ENCODE measurements at regions not wholly inside any gene's neighbourhood (a gene's known extent, or its start where the extent isn't known, plus 50 kb on each side); places are given as distances from the start of the nearest gene placed in this dataset.

- no peak for DNase-seq
Observed at GRCh38 chr1:68551459-68551858, 54.6 kb upstream of the DEPDC1 start.

GRCh38 chr1:68558321-68559026 lies 61.6 kb upstream of the DEPDC1 start:
- no peak for DNase-seq

DNA sequence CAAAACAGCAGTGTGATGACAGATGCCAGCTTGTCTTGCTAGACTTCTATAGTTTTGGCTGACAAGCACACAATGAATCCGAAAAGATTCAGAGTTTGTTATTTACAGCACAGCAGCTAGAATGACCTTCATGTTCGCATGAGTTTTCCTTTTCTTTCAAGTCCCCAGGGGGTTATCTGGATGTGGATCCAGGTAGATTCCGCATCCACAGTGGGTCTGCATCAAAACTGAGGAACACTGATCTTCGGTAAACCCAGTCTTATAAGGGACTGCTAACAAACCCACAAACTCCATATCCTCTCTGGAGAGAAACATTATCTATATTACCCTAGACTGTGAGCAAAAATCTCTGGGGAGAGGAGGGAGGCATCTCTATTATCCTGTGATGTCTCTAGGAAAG lies 69.0 kb upstream of the DEPDC1 start:
- DNase-seq, result no peak

DNA sequence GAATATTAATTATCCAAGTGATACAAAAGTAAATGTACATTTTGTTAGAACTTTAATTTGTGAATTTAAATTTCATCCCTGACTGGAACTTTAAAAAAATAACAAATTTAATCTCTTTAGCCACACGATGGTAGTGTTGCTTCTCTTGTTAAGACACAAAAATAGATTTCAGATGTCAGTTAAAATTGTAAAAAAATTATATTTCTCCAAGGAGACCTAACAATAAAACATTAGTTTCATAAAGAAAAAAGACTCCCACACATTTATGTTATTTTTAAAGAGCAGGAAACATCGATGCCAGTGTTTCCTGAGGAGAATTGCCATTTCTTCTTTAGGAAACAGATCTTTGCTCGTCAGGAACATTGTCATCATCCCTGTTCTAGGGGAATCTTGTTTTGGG lies 74.0 kb upstream of the DEPDC1 start:
- no peak for DNase-seq

DNA sequence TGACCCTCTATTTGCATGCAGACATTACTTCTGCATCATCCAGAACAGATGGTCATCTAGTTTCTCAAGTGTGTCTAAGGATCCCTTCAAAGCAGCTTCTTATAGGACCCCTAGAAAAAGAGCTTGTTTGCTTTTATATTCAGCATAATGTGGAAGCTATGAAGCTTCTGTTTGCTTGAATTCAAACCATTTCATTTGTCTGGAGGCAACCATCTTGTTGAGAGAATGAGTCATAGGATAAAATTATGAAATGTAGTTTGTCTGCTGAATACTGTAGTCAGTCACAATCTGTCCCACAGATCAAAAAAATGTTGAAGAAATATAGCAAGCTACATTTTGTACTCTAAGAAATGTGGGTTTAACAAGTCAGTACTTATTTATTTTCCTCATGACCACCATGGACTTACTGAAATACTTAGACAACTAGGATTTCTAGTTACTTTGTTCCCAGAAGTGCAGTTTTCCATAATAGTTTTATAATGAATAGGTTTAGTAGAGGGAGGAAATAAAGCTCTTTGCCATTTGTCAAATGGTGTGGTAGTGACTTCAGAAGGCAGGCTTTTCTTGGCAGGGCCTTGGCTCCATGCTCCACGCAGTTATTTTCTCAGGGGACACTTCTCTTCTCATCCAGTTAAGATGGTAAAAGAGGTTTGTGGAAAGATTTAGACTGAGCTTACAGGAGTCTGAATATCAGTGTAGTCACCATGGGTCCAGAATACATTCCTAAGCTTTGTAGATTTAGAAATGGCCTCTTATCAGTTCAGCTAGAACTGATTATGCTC lies 74.8 kb upstream of the DEPDC1 start:
- no peak for DNase-seq

- no peak for DNase-seq
Observed at GRCh38 chr1:68585351-68585750, 88.5 kb upstream of the DEPDC1 start.

DNA sequence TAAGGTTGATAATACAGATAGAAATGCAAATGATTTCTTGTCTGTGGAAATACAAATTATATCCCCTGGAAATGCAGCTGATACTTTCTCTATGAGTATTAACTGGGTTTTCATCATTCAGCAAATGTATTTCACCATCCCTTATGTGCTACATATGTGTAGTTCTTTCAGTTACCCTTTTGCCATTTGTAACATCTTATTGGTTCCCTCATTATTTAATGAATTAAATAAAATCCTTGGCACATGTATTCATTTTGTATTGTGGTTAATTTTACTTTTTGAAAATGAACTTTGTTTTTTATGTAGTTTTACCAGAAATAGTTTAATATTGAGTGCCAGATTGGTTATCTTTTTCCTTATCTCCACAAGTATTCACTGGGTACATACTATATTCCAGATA lies 89.9 kb upstream of the DEPDC1 start:
- DNase-seq, result no peak

GRCh38 chr1:68588304-68588703 lies 91.4 kb upstream of the DEPDC1 start:
- DNase-seq, result no peak

GRCh38 chr1:68590473-68590872 lies 93.6 kb upstream of the DEPDC1 start:
- no peak for DNase-seq

- no peak for DNase-seq
Observed at GRCh38 chr1:68594851-68595250, 98.0 kb upstream of the DEPDC1 start.

DNA sequence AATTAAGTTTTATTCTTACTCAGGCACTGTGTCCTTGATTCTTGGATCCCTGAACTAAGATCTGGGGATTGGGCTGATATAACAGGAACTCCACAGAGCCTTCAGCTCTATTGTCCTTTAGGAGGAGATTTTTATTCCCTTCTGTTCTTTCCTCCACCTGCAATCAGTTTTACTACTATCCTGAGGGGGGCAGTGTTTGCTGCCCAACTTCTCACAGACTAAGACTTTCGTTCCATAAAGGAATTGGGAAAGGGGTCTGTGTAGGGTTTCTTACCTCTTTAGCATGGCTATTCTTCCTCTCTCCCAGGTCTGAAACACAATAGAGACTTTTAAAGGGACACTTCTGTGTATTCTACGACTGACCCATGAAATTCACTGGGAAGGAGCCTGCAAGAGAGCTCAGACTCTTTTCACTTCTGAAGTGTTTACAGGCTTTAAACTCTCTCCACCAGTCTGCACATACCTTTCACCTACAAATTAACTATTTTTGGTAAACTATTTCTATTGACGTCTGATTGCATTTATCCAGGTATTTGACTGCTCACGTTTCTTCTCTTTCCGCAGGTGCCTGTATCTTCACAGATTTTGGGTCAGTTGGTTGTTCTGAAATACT lies 103.3 kb upstream of the DEPDC1 start:
- no peak for DNase-seq

DNA sequence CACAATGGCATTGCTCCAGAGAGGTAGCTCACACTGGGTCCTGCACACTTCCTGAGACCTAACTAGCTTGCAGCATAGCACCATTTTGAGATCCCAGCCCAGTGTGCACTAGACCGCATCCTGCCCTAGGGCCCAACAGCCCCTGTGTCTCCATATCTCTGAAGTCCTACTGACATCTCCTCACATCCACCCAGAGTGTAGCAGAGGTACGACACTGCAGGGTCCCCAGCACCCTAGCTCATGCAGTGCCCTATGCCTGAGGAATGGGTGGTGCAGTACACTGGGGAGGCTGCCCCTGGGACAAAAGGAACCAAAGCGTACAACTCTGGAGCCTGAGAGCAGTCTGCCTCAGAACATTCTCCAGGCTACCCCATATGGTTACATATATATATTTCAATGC lies 111.4 kb upstream of the DEPDC1 start:
- DNase-seq, result no peak

DNA sequence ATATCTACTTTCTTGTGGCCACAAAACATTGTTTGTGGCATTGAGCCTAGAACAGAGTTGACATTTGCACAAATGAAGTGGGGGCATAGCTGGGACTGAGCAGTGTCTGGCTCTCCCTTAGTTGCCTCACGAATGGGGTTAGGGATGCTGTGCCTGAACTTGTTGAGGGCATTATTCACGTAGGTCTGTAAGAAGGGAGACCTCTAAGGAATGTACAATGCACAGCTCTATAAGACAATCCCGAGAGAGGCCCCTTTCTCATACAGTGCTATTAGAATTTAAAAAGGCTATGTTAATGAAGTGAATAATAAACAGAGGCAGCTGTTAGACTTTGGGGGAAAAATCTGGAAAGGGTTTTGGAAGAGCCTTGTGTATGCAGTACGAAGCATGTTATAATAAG lies 118.4 kb upstream of the DEPDC1 start:
- DNase-seq, result no peak

DNA sequence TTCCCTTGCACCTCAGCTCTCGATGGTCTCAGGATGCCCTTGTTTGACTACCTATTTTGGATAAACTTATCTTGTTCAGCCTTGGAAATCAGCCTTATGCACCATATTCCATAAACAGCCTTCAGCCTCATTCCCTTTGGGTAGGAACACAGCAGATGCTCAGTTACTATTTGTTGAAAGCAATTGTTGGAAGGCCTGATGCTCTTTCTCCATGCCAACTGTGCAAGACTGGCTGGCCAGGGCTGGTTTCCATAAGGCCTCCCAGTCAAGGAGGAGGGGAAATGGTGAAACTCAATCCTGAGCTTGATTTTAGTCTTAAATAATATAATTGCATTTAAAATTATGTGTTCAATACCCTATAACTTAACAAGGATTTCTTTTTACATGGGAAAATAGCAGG lies 121.1 kb upstream of the DEPDC1 start:
- no peak for DNase-seq

GRCh38 chr1:68620571-68620970 lies 123.7 kb upstream of the DEPDC1 start:
- DNase-seq, result no peak

- DNase-seq, result no peak
Observed at GRCh38 chr1:68623700-68624099, 126.8 kb upstream of the DEPDC1 start.

DNA sequence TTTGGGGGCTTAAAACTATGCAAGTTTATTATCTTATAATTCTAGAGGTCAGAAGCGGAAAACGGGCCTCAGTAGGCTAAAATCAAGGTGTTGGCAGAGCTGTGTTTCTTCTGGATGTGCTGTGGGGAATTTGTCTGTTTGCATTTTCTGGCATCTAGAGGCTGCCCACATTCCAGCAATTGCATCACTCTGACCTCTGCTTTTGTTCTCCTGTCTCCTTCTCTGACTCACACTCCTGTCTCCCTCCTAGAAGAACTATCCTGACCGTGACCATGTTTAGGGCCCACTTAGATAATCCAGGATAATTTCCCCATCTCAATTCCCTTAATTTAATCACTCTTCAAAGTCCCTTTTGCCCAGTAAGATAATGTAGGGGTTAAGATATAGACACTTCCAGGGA lies 127.4 kb upstream of the DEPDC1 start:
- DNase-seq, result no peak

- DNase-seq, result no peak
Observed at GRCh38 chr1:68625624-68626023, 128.7 kb upstream of the DEPDC1 start.

- DNase-seq, result no peak
Observed at GRCh38 chr1:68633141-68633919, 136.4 kb upstream of the DEPDC1 start.

GRCh38 chr1:68644504-68644903 lies 147.6 kb upstream of the DEPDC1 start:
- no peak for DNase-seq

GRCh38 chr1:68651115-68651514 lies 154.2 kb upstream of the DEPDC1 start:
- no peak for DNase-seq

DNA sequence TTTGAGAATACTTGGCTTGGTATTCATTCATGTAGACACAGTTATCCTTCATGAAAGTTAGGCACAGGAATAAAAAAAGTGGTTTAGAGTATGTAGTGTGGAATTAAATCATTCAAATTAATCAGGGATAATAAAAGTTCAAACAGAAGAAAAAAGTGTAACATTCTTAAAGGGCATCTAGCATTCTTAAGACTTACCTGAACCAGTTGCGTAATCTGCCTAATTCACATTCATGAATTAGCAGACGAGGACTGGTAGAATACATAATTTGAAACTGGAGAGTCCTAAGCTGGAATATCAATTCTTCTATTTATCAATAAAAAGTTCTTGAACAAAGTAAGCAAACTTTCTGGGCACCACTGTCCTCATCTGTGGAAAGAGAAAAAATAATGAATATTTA lies 157.0 kb upstream of the DEPDC1 start:
- DNase-seq, result no peak

DNA sequence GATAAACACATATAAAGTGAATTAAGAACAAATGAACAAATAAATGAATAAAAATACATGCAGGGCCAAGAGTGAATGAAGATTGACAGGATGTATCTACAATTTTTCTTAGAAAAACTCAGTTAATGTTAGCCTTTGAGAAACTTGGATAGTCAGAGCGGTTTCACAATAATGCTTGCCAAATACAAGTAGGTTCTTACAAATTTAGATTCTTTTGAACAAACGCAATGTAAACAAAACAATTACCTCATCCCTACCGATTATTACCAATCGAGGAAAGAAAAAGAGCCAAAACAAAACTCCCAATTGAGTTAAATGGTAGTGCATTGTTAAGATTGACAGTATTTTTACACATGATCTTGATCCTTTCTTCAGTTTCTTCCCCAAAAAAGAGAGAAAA lies 176.9 kb upstream of the DEPDC1 start:
- no peak for DNase-seq

DNA sequence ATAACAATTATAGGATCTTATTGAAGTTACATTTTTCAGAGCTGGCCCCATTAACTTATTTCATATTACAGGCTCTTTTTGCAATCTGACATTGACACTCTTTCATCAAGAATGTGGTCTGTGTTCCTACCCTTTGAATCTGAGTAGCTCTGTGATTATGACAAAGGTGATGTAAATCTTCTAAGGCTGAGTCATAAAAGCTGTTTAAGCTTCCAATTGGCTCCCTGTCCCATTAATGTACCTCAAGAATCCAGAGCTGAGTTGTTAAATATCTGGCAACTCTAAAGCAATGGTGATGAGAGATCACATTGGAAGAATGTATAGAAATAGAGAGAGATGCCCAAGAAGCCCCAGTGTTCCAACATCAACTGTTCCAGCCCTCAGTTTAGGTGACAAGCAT lies 178.5 kb upstream of the DEPDC1 start:
- no peak for DNase-seq

Measured in NCI-H1417 treated with DMSO at 0.1 percent for 48 hours (cell line).